ENCODE measurements at regions not wholly inside any gene's neighbourhood (a gene's known extent, or its start where the extent isn't known, plus 50 kb on each side); places are given as distances from the start of the nearest gene placed in this dataset.

GRCh38 chr15:91496754-91497691 lies 356.5 kb upstream of the SLCO3A1 start:
- Mint-ChIP-seq H3K36me3 (ENCODE audit: low read depth) (peaks cover 3% of the 10 kb centered on the region; the same call in 1 of the 3 replicates), H3K4me3 (no peak overlapping the region), H3K4me1 (peaks cover 13% of the 10 kb centered on the region), H3K27ac (no peak overlapping the region), H3K27me3 (ENCODE audit: insufficient read depth, low read depth, poor library complexity) (peaks cover 2% of the 10 kb centered on the region), H3K9me3 (peaks cover 3% of the 10 kb centered on the region; the same call in 1 of the 3 replicates)
- no peaks in the 10 kb centered on the region for H3K9me2 ChIP-seq (ENCODE audit: insufficient read depth)
- no peak overlapping the region for H3K4me3 ChIP-seq
- no peak overlapping the region for H3K4me2 ChIP-seq
- TF ChIP-seq STAT1 (IDR thresholded peaks at IDR 0.05; ENCODE audit: unreplicated experiment) (no peak), NANOG (IDR thresholded peaks at IDR 0.05; ENCODE audit: borderline replicate concordance) (no peak), EZH2 (IDR thresholded peaks at IDR 0.05; ENCODE audit: low read depth, unreplicated experiment) (no peak), ETS1 (IDR thresholded peaks at IDR 0.05) (no peak), CREB1 (CRISPR knock-in tag; IDR thresholded peaks at IDR 0.05; ENCODE audit: low read depth) (no peak)
- H4K20me1 ChIP-seq (replicated peaks; ENCODE audit: insufficient read depth), result no peaks in the 10 kb centered on the region; the same call in 1 of the 2 replicates
- no peak for ATAC-seq
- DNase-seq (ENCODE audit: low spot score), result no peak
- H3K27me3 ChIP-seq (ENCODE audit: insufficient read depth), result no peaks in the 10 kb centered on the region
- H3K79me2 ChIP-seq (replicated peaks; ENCODE audit: insufficient read depth), result no peaks in the 10 kb centered on the region
- no peaks in the 10 kb centered on the region for H3F3A ChIP-seq (replicated peaks; ENCODE audit: low read depth)
- peak overlapping the region; percentile 63 for H2AFZ ChIP-seq
- peaks cover 15% of the 10 kb centered on the region for H3K4me1 ChIP-seq (ENCODE audit: insufficient read depth)
- H3K27ac ChIP-seq (ENCODE audit: low read depth), result no peak overlapping the region
- no peaks in the 10 kb centered on the region for H3K36me3 ChIP-seq (ENCODE audit: insufficient read depth)

- Histone ChIP-seq H3F3A (replicated peaks; ENCODE audit: low read depth) (no peaks in the 10 kb centered on the region), H3K4me1 (ENCODE audit: insufficient read depth) (peaks cover 15% of the 10 kb centered on the region), H3K9me2 (ENCODE audit: insufficient read depth) (no peaks in the 10 kb centered on the region), H3K4me3 (no peak overlapping the region), H3K27me3 (ENCODE audit: insufficient read depth) (no peaks in the 10 kb centered on the region), H3K79me2 (replicated peaks; ENCODE audit: insufficient read depth) (no peaks in the 10 kb centered on the region), H4K20me1 (replicated peaks; ENCODE audit: insufficient read depth) (no peaks in the 10 kb centered on the region; the same call in 1 of the 2 replicates), H3K36me3 (ENCODE audit: insufficient read depth) (no peaks in the 10 kb centered on the region), H2AFZ (peak overlapping the region; percentile 63; the same call in 1 of the 2 replicates), H3K27ac (ENCODE audit: low read depth) (no peak overlapping the region), H3K4me2 (no peak overlapping the region)
- Mint-ChIP-seq H3K9me3 (peaks cover 9% of the 10 kb centered on the region; the same call in 2 of the 3 replicates), H3K36me3 (ENCODE audit: low read depth) (peaks cover 6% of the 10 kb centered on the region; the same call in 2 of the 3 replicates), H3K27me3 (ENCODE audit: insufficient read depth, low read depth, poor library complexity) (peaks cover 2% of the 10 kb centered on the region), H3K4me3 (no peak overlapping the region), H3K4me1 (peaks cover 13% of the 10 kb centered on the region), H3K27ac (no peak overlapping the region)
- DNase-seq (ENCODE audit: low spot score), result no peak
- no peak for ATAC-seq
- no peak for TF ChIP-seq NANOG (IDR thresholded peaks at IDR 0.05; ENCODE audit: borderline replicate concordance)
- no peak for TF ChIP-seq ZNF331 (CRISPR knock-in tag; IDR thresholded peaks at IDR 0.05; ENCODE audit: low read depth)
- no peak for TF ChIP-seq EZH2phosphoT487 (IDR thresholded peaks at IDR 0.05; ENCODE audit: unreplicated experiment)
- no peak for TF ChIP-seq ETS1 (IDR thresholded peaks at IDR 0.05)
- TF ChIP-seq CREB1 (CRISPR knock-in tag; IDR thresholded peaks at IDR 0.05; ENCODE audit: low read depth), result no peak
- TF ChIP-seq ZNF462 (CRISPR knock-in tag; IDR thresholded peaks at IDR 0.05), result no peak
- no peak for TF ChIP-seq ZNF114 (CRISPR knock-in tag; IDR thresholded peaks at IDR 0.05)
- no peak for TF ChIP-seq STAT1 (IDR thresholded peaks at IDR 0.05; ENCODE audit: unreplicated experiment)
Observed at GRCh38 chr15:91498046-91498748, 355.3 kb upstream of the SLCO3A1 start.
